Renal cortical epithelial cell (primary cell): ENCODE measurements at regions not wholly inside any gene's neighbourhood (a gene's known extent, or its start where the extent isn't known, plus 50 kb on each side); places are given as distances from the start of the nearest gene placed in this dataset.
"Not testable (repeated sequence)": the region's sequence is repeated elsewhere in the genome, so short reads cannot be mapped to it uniquely, and the experiment has no call there.

ENCODE experiments used
- DNase-seq: peaks from one replicate; pipeline ENCODE4 v3.0.0-alpha.2; 2011; ENCODE audit warnings: low read depth

GRCh38 chr21:20106368-20106767 is 891.8 kb upstream of the NCAM2 start:
- no peak for DNase-seq

- DNase-seq, result no peak
These were observed 890.2 kb upstream of the NCAM2 start for GRCh38 chr21:20108016-20108415.

DNA sequence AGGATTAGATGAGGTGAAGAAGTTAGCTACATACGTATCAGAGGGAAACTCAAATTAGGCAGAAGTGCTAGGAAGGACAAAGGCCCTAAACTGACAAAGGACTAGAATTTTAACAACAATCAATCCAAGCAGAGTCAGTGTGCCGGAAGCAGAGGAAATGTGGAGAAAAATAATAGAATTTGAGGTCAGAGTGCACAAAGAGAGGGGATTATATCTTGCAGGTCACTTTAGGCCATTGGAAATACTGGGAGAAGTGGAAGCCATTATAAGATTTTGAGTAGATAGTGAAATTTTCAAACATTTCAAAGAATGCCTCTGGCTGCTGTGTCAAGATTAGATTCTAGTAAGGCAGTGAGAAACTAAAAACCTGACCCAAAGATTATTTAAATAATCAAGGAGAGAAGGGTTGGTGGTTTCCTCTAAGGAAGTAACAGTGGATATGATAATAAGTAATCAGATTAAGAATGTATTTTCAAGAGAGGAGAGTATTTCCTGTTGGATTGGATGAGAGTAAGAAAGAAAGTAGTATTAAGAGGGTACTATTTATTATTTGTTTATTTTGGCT is 889.2 kb upstream of the NCAM2 start:
- no peak for DNase-seq

DNA sequence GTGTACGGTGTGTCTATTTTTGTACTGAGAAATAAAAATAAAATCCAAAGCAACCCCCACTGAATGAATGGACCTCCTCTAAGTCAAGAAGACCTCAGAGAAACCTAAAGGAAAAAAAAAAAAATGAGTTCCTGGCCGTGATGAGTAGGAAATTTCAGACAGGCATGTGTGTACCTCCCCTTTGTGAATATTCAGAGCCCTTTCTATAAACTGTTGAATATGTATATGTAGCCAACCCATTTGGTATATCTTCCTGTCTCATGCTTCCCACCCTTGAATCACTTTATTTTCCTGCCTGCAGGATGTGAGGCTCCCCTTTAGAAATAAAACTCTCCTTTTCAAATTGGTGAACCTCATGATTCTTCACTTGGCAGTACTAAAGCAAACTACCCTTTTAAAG is 887.8 kb upstream of the NCAM2 start:
- no peak for DNase-seq

- no peak for DNase-seq
These were observed 846.5 kb upstream of the NCAM2 start for GRCh38 chr21:20151741-20152140.

- DNase-seq, result no peak
These were observed 835.0 kb upstream of the NCAM2 start for GRCh38 chr21:20163167-20163566.

DNA sequence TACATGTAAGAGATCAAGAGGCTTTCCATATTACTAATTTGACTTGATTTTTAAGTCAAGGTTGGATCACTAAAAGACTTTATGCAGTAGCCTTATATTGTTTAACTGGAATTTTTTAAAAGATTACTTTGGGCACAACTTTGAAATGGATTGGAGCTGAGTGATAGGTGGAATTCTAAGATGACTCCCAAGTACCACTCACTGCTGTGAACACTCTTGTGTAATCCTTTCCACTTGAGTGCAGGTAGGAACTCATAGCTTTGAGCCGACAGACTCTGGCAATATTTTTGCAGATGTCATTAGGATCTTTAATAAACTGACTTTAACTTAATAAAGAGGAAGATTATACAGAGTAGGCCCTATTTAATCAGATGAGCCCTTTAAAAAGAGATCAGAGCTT is 831.1 kb upstream of the NCAM2 start:
- DNase-seq, result no peak

- no peak for DNase-seq
These were observed 828.2 kb upstream of the NCAM2 start for GRCh38 chr21:20169812-20170576.

DNA sequence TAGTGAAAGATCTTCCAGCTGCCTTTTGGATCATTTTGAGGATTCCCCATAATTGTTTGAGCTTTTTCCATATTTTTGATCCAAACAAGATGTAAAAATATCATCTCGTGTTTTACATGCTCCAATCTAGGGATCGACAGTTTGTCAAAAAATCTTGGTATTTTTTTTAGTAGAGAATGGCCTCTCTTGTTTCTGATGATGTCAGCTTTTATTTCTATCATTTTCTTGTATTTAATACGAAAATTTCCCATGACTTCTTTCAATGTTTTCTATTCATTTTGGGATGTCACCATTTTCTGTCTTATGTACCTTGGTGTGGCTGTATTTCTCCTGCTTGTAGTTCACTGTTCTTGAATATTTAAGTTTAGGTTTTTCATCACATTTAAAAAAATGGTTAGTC is 812.0 kb upstream of the NCAM2 start:
- DNase-seq, result no peak

- DNase-seq, result no peak
These were observed 811.2 kb upstream of the NCAM2 start for GRCh38 chr21:20187028-20187427.

GRCh38 chr21:20201323-20201722 is 796.9 kb upstream of the NCAM2 start:
- not testable (repeated sequence) for DNase-seq

GRCh38 chr21:20207335-20207734 is 790.9 kb upstream of the NCAM2 start:
- no peak for DNase-seq

- no peak for DNase-seq
These were observed 782.2 kb upstream of the NCAM2 start for GRCh38 chr21:20215959-20216358.

DNA sequence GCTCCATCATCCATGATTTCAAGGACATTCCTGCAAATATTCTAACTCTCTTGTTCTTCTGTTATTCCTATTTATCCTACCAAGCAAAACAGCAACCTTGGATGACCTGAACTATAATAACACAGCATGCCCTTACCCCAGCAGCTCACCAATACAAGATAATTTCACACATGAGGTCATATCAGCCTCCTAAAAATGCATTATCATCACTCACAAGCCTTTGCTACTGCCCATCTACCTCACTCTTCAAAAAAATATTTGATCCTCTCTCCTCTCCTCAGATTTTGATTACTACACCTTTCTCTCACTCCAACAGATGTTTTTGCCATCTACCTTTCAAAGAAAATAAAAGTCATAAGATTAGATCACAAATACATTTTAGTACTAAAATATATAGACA is 777.6 kb upstream of the NCAM2 start:
- DNase-seq, result no peak

GRCh38 chr21:20221981-20222380 is 776.2 kb upstream of the NCAM2 start:
- DNase-seq, result not testable (repeated sequence)

DNA sequence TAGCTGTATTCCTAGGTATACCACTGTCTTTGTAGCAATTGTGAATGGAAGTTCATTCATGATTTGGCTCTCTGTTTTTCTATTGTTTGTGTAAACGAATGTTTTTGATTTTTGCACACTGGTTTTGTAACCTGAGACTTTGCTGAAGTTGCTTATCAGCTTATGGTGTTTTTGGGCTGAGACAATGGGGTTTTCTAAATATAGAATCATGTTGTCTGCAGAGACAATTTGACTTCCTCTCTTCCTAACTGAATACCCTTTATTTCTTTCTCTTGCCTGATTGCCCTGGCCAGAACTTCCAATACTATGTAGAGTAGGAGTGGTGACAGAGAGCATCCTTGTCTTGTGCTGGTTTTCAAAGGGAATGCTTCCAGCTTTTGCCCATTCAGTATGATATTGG is 761.6 kb upstream of the NCAM2 start:
- not testable (repeated sequence) for DNase-seq

DNA sequence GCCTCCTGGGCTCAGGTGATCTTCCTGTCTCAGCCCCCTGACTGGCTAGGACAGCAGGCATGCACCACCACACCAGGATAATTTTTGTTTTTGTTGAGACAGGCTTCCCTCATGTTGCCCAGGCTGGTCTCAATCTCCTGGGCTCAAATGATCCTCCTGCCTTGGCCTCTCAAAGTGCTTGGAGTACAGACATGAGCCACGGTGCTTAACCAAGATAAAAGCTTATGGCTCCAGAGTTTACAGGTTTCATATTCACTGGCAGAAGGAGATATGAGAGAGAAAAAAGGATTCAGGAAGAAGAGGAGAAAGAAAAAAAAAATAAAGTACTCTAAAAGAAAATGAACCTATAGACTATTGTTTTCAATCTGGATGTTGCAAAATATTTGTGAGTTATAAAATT is 748.8 kb upstream of the NCAM2 start:
- DNase-seq, result no peak

DNA sequence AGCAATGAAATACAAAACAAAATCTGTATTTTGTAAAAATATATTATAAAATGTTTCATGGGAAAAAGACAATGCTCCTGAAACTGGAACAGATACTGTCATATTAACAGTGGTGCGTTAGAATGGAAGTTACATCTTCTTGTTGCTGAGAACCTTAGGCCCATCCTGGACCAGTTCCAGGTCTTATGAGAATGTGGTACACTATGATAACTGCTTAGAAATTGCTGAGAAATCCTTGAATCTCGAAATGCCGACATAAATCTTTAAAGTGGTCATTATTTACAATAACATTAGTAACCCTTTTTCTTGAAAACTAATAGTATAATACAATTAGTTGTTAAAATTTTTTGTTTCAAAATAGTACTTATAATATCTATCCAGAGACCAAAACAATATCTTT is 747.9 kb upstream of the NCAM2 start:
- DNase-seq, result no peak

GRCh38 chr21:20253261-20253660 is 744.9 kb upstream of the NCAM2 start:
- no peak for DNase-seq

DNA sequence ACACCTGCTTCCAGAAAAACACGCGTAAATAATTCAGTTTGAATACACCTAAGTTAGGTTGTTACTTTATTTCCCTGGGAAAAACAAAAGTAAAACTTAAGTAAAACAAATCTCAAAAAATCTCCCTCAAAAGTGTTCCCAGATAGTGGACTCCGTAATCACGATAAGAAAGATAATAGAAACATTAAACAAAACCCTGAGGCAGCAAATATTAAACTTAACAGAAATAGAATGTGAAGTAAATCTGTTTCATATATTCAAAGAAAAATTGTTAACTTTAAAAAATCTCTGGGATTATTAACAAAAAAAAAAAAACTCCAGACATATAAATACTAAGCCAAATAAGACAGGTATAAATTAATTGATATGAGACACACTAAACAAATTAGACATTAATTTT is 743.2 kb upstream of the NCAM2 start:
- no peak for DNase-seq

GRCh38 chr21:20257052-20257740 is 741.0 kb upstream of the NCAM2 start:
- no peak for DNase-seq

DNA sequence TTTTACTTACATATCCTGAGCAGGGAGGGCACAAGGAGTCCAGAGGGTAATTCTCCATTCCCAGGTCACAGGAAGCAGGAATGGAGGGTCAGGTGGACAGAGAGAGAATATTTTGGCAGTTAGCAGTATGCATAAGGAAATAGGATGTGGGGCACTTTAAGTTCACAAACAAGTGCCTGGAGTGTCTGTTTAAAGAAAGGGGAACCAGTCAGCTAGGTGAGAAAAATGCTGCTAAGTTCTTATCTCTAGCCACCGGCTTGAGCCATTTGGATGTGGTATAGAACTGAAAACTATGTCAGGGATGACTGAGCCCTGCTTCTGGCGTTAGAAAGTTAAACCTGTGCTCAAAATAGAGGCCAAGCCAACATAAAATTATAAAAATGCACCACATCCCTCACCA is 739.7 kb upstream of the NCAM2 start:
- no peak for DNase-seq
